ENCODE measurements at regions not wholly inside any gene's neighbourhood (a gene's known extent, or its start where the extent isn't known, plus 50 kb on each side); places are given as distances from the start of the nearest gene placed in this dataset.

- no peak for TF ChIP-seq SP2 (IDR thresholded peaks at IDR 0.05; ENCODE audit: low read length)
- no peak for TF ChIP-seq CTCF (IDR thresholded peaks at IDR 0.05; ENCODE audit: control extremely low read depth in 1 of 3, insufficient read depth in 1 of 3, low read depth in 1 of 3, low read length in 3 of 3)
- TF ChIP-seq TAF1 (IDR thresholded peaks at IDR 0.05; ENCODE audit: low read depth, low read length): no peak
- no peak for TF ChIP-seq POLR2A (IDR thresholded peaks at IDR 0.05; ENCODE audit: control extremely low read depth in 1 of 2, low read depth in 2 of 2, low read length in 2 of 2)
- TF ChIP-seq EZH2 (IDR thresholded peaks at IDR 0.05; ENCODE audit: low read depth, low read length, severe bottlenecking): no peak
- TF ChIP-seq HDAC2 (IDR thresholded peaks at IDR 0.05; ENCODE audit: borderline replicate concordance in 1 of 2, low read depth in 2 of 2, low read length in 2 of 2): no peak
Measured at GRCh38 chr13:76654263-76654662, 231.9 kb downstream of the KCTD12 start.

Data from H1 (cell line).